ENCODE measurements at regions not wholly inside any gene's neighbourhood (a gene's known extent, or its start where the extent isn't known, plus 50 kb on each side); places are given as distances from the start of the nearest gene placed in this dataset.

- CTCF ChIA-PET (ENCODE audit: partially characterized antibody): interaction anchor here (1.0 to 2.5 kb wide), 3 partner anchors 11 to 263 kb away, joined by 3 to 7 read pairs (median 3); no protein-coding TSS in a partner anchor
- Histone ChIP-seq H3K27ac (ENCODE audit: low read depth, low read length) (no peak overlapping the region), H4K20me1 (replicated peaks in 1 of 2; ENCODE audit: control insufficient read depth in 1 of 2, insufficient read depth in 2 of 2, low read length in 2 of 2) (no peaks in the 10 kb centered on the region), H3K79me2 (ENCODE audit: control insufficient read depth in 1 of 2, insufficient read depth in 2 of 2, low read length in 2 of 2) (no peaks in the 10 kb centered on the region), H4K91ac (replicated peaks; ENCODE audit: insufficient read length, low read length) (no peak overlapping the region), H3K4me1 (replicated peaks in 1 of 4; ENCODE audit: control insufficient read depth in 3 of 4, insufficient read depth in 4 of 4, low read length in 3 of 4) (peaks cover 6 to 19% (median 12%) of the 10 kb centered on the region in 4 experiments; a peak in 6 of 7 replicates), H3K18ac (ENCODE audit: extremely low read depth, low read length) (0 out of 2 replicates have a peak overlapping the region, but pooled peaks have one; percentile 19), H2BK12ac (ENCODE audit: low read depth, low read length) (no peak overlapping the region), H3K36me3 (ENCODE audit: control insufficient read depth in 2 of 4, insufficient read depth in 4 of 4, low read length in 3 of 4) (no peaks in the 10 kb centered on the region), H3K14ac (ENCODE audit: insufficient read length) (no peak overlapping the region), H3K9me3 (ENCODE audit: insufficient read depth in 2 of 2, low read depth in 1 of 2, low read length in 1 of 2) (no peaks in the 10 kb centered on the region), H3K23ac (ENCODE audit: insufficient read length) (no peak overlapping the region), H3K4me2 (ENCODE audit: insufficient read depth in 1 of 2, low read depth in 2 of 2, low read length in 2 of 2) (no peak overlapping the region), H2BK20ac (ENCODE audit: low read length) (no peak overlapping the region), H4K5ac (ENCODE audit: insufficient read length, low read depth, low read length) (no peak overlapping the region), H4K8ac (ENCODE audit: extremely low read depth, insufficient read depth, low read length) (no peak overlapping the region), H2BK5ac (ENCODE audit: low read depth, low read length) (no peak overlapping the region), H3K4ac (replicated peaks; ENCODE audit: insufficient read length, low read depth, low read length) (no peak overlapping the region), H2BK120ac (replicated peaks; ENCODE audit: low read depth, low read length) (no peak overlapping the region), H3K9ac (replicated peaks in 1 of 4; ENCODE audit: extremely low read depth in 1 of 4, low read depth in 3 of 4, low read length in 3 of 4) (no peak overlapping the region), H3K27me3 (replicated peaks in 1 of 4; ENCODE audit: control insufficient read depth in 3 of 4, extremely low read depth in 1 of 4, insufficient read depth in 3 of 4, low read length in 3 of 4) (no peaks in the 10 kb centered on the region), H3K4me3 (ENCODE audit: extremely low read depth in 1 of 4, insufficient read depth in 2 of 4, low read depth in 3 of 4, low read length in 4 of 4) (no peak overlapping the region), H3K23me2 (ENCODE audit: low read depth, low read length) (no peaks in the 10 kb centered on the region), H2AFZ (ENCODE audit: low read length) (no peak overlapping the region), H3K79me1 (ENCODE audit: low read depth, low read length) (no peaks in the 10 kb centered on the region), H2AK5ac (ENCODE audit: low read depth, low read length) (no peak overlapping the region), H2BK15ac (ENCODE audit: low read length) (no peak overlapping the region), H3K56ac (replicated peaks; ENCODE audit: insufficient read length, low read depth, low read length) (no peak overlapping the region)
- no peak for DNase-seq (ENCODE audit: low read depth in 1 of 2, low spot score in 2 of 2)
- POLR2A ChIA-PET (ENCODE audit: partially characterized antibody): interaction anchor here (1.8 kb wide), 1 partner anchor 9 kb away, joined by 4 read pairs; no protein-coding TSS in a partner anchor
- FAIRE-seq: no peak
- WGBS, 2 experiments (ENCODE audit: extremely low coverage in 1 of 2, insufficient coverage in 1 of 2, insufficient read length in 1 of 2, insufficient replicate concordance in 2 of 2, low coverage in 1 of 2, low lambda C conversion rate in 2 of 2, missing lambda C conversion rate in 1 of 2): 91% methylated on average over 9 of the region's 9 CpGs; no CpG with 5 or more reads in 1 of the 2 experiments
- TF ChIP-seq JUN (IDR thresholded peaks at IDR 0.05; ENCODE audit: low read depth, low read length) (no peak), RFX5 (IDR thresholded peaks at IDR 0.05; ENCODE audit: borderline replicate concordance, low read depth, low read length) (no peak), SUZ12 (IDR thresholded peaks at IDR 0.05; ENCODE audit: low read length) (no peak)
Measured at GRCh38 chr15:31226021-31226420, 100.6 kb upstream of the KLF13 start.
